ENCODE measurements at regions not wholly inside any gene's neighbourhood (a gene's known extent, or its start where the extent isn't known, plus 50 kb on each side); places are given as distances from the start of the nearest gene placed in this dataset.

- no peaks in the 10 kb centered on the region for H3K36me3 Mint-ChIP-seq
- no peak overlapping the region for H3K4me3 Mint-ChIP-seq
- no peak for ATAC-seq (ENCODE audit: low read depth)
- H3K27me3 Mint-ChIP-seq = no peaks in the 10 kb centered on the region
- POLR2A ChIA-PET = no interaction called here
- no peaks in the 10 kb centered on the region for H3K9me3 Mint-ChIP-seq
- no peaks in the 10 kb centered on the region for H3K4me1 Mint-ChIP-seq
- no peak overlapping the region for H3K27ac Mint-ChIP-seq
- DNase-seq = no peak
Measured at GRCh38 chr18:53937037-53937436, 287.4 kb downstream of the MBD2 start.

- POLR2A ChIA-PET = no interaction called here
- Mint-ChIP-seq H3K27ac (no peak overlapping the region), H3K27me3 (no peaks in the 10 kb centered on the region), H3K4me1 (no peaks in the 10 kb centered on the region), H3K4me3 (no peak overlapping the region), H3K9me3 (no peaks in the 10 kb centered on the region), H3K36me3 (no peaks in the 10 kb centered on the region)
- DNase-seq (no peak), ATAC-seq (ENCODE audit: low read depth) (no peak)
Measured at GRCh38 chr18:53935803-53936202, 288.7 kb downstream of the MBD2 start.

- DNase-seq (no peak), ATAC-seq (ENCODE audit: low read depth) (no peak)
- Mint-ChIP-seq H3K27me3 (no peaks in the 10 kb centered on the region), H3K9me3 (no peaks in the 10 kb centered on the region), H3K27ac (no peak overlapping the region), H3K4me3 (no peak overlapping the region), H3K36me3 (no peaks in the 10 kb centered on the region), H3K4me1 (no peaks in the 10 kb centered on the region)
- POLR2A ChIA-PET = no interaction called here
Measured at GRCh38 chr18:53935399-53935798, 289.1 kb downstream of the MBD2 start.

GRCh38 chr18:53920312-53921075 lies 304.0 kb downstream of the MBD2 start:
- ATAC-seq (ENCODE audit: low read depth) = no peak
- no peak for DNase-seq
- Mint-ChIP-seq H3K27ac (peak overlapping the region; percentile 8), H3K27me3 (no peaks in the 10 kb centered on the region), H3K9me3 (peaks cover 11% of the 10 kb centered on the region), H3K36me3 (no peaks in the 10 kb centered on the region), H3K4me1 (no peaks in the 10 kb centered on the region), H3K4me3 (no peak overlapping the region)
- POLR2A ChIA-PET = no interaction called here

GRCh38 chr18:53918091-53918490 lies 306.4 kb downstream of the MBD2 start:
- ATAC-seq (ENCODE audit: low read depth) (no peak), DNase-seq (no peak)
- H3K4me1 Mint-ChIP-seq = no peaks in the 10 kb centered on the region
- no peaks in the 10 kb centered on the region for H3K36me3 Mint-ChIP-seq
- no peak overlapping the region for H3K4me3 Mint-ChIP-seq
- no peaks in the 10 kb centered on the region for H3K27me3 Mint-ChIP-seq
- POLR2A ChIA-PET = no interaction called here
- H3K27ac Mint-ChIP-seq = no peak overlapping the region
- H3K9me3 Mint-ChIP-seq = peaks cover 11% of the 10 kb centered on the region

- Mint-ChIP-seq H3K36me3 (no peaks in the 10 kb centered on the region), H3K27me3 (no peaks in the 10 kb centered on the region), H3K4me3 (no peak overlapping the region), H3K27ac (no peak overlapping the region), H3K9me3 (no peaks in the 10 kb centered on the region), H3K4me1 (no peaks in the 10 kb centered on the region)
- ATAC-seq (ENCODE audit: low read depth) (no peak), DNase-seq (no peak)
- POLR2A ChIA-PET = no interaction called here
Measured at GRCh38 chr18:53911200-53911599, 313.3 kb downstream of the MBD2 start.

GRCh38 chr18:53909668-53910067 lies 314.8 kb downstream of the MBD2 start:
- ATAC-seq (ENCODE audit: low read depth) (no peak), DNase-seq (no peak)
- no peak overlapping the region for H3K27ac Mint-ChIP-seq
- H3K36me3 Mint-ChIP-seq = no peaks in the 10 kb centered on the region
- no peak overlapping the region for H3K4me3 Mint-ChIP-seq
- no peaks in the 10 kb centered on the region for H3K9me3 Mint-ChIP-seq
- H3K4me1 Mint-ChIP-seq = no peaks in the 10 kb centered on the region
- POLR2A ChIA-PET = no interaction called here
- H3K27me3 Mint-ChIP-seq = no peaks in the 10 kb centered on the region

GRCh38 chr18:53907921-53908320 lies 316.5 kb downstream of the MBD2 start:
- DNase-seq (no peak), ATAC-seq (ENCODE audit: low read depth) (no peak)
- Mint-ChIP-seq H3K27me3 (no peaks in the 10 kb centered on the region), H3K9me3 (no peaks in the 10 kb centered on the region), H3K4me3 (no peak overlapping the region), H3K27ac (no peak overlapping the region), H3K36me3 (no peaks in the 10 kb centered on the region), H3K4me1 (no peaks in the 10 kb centered on the region)
- POLR2A ChIA-PET = no interaction called here

GRCh38 chr18:53906681-53907080 lies 317.8 kb downstream of the MBD2 start:
- Mint-ChIP-seq H3K4me1 (no peaks in the 10 kb centered on the region), H3K27me3 (no peaks in the 10 kb centered on the region)

GRCh38 chr18:53894675-53895442 lies 329.6 kb downstream of the MBD2 start:
- Mint-ChIP-seq H3K36me3 (no peaks in the 10 kb centered on the region), H3K9me3 (peaks cover 2% of the 10 kb centered on the region), H3K27me3 (no peaks in the 10 kb centered on the region), H3K4me3 (no peak overlapping the region), H3K27ac (no peak overlapping the region), H3K4me1 (no peaks in the 10 kb centered on the region)
- DNase-seq (no peak), ATAC-seq (ENCODE audit: low read depth) (no peak)
- POLR2A ChIA-PET = no interaction called here

More at GRCh38 chr18:53906681-53907080, 317.8 kb downstream of the MBD2 start:
- no peaks in the 10 kb centered on the region for H3K36me3 Mint-ChIP-seq
- ATAC-seq (ENCODE audit: low read depth) (no peak), DNase-seq (no peak)
- POLR2A ChIA-PET = no interaction called here
- H3K9me3 Mint-ChIP-seq = no peaks in the 10 kb centered on the region
- no peak overlapping the region for H3K4me3 Mint-ChIP-seq
- H3K27ac Mint-ChIP-seq = no peak overlapping the region

- DNase-seq (no peak), ATAC-seq (ENCODE audit: low read depth) (no peak)
- no peaks in the 10 kb centered on the region for H3K4me1 Mint-ChIP-seq
- H3K27ac Mint-ChIP-seq = no peak overlapping the region
- POLR2A ChIA-PET = no interaction called here
- no peaks in the 10 kb centered on the region for H3K27me3 Mint-ChIP-seq
- no peaks in the 10 kb centered on the region for H3K9me3 Mint-ChIP-seq
- no peaks in the 10 kb centered on the region for H3K36me3 Mint-ChIP-seq
- no peak overlapping the region for H3K4me3 Mint-ChIP-seq
Measured at GRCh38 chr18:53887447-53887846, 337.0 kb downstream of the MBD2 start.

GRCh38 chr18:53886058-53886457 lies 338.4 kb downstream of the MBD2 start:
- Mint-ChIP-seq H3K4me1 (no peaks in the 10 kb centered on the region), H3K4me3 (no peak overlapping the region), H3K27ac (no peak overlapping the region), H3K36me3 (no peaks in the 10 kb centered on the region), H3K27me3 (no peaks in the 10 kb centered on the region), H3K9me3 (no peaks in the 10 kb centered on the region)
- DNase-seq = no peak
- POLR2A ChIA-PET = no interaction called here
- ATAC-seq (ENCODE audit: low read depth) = no peak

- no peaks in the 10 kb centered on the region for H3K4me1 Mint-ChIP-seq
- no peaks in the 10 kb centered on the region for H3K27me3 Mint-ChIP-seq
- no peak overlapping the region for H3K4me3 Mint-ChIP-seq
- ATAC-seq (ENCODE audit: low read depth) (no peak), DNase-seq (no peak)
- H3K36me3 Mint-ChIP-seq = no peaks in the 10 kb centered on the region
- H3K9me3 Mint-ChIP-seq = peaks cover 2% of the 10 kb centered on the region
- H3K27ac Mint-ChIP-seq = no peak overlapping the region
- POLR2A ChIA-PET = no interaction called here
Measured at GRCh38 chr18:53883771-53884170, 340.7 kb downstream of the MBD2 start.

- no peaks in the 10 kb centered on the region for H3K4me1 Mint-ChIP-seq
- POLR2A ChIA-PET = no interaction called here
- H3K36me3 Mint-ChIP-seq = no peaks in the 10 kb centered on the region
- no peak overlapping the region for H3K27ac Mint-ChIP-seq
- H3K9me3 Mint-ChIP-seq = no peaks in the 10 kb centered on the region
- ATAC-seq (ENCODE audit: low read depth) (no peak), DNase-seq (no peak)
- H3K4me3 Mint-ChIP-seq = no peak overlapping the region
- H3K27me3 Mint-ChIP-seq = no peaks in the 10 kb centered on the region
Measured at GRCh38 chr18:53874103-53874502, 350.4 kb downstream of the MBD2 start.
